Vagina (tissue), 2 donors: ENCODE measurements at regions not wholly inside any gene's neighbourhood (a gene's known extent, or its start where the extent isn't known, plus 50 kb on each side); places are given as distances from the start of the nearest gene placed in this dataset.

Source experiments
- DNase-seq, 2 donors: peaks; one replicate each; pipeline ENCODE4 v3.0.0-alpha.2; 2017; ENCODE audit errors: extremely low spot score in 2 of 2
- H3K27ac ChIP-seq: fragments of 200-600 bp; sonication (generic); one replicate; pipeline ENCODE4 v1.5.1; 2019
- H3K27me3 ChIP-seq: fragments of 200-600 bp; sonication (generic); one replicate; pipeline ENCODE4 v1.5.1; 2019
- H3K36me3 ChIP-seq, 2 donors: fragments of 200-600 bp; sonication (generic); one replicate each; pipeline ENCODE4 v1.5.1; 2017 to 2019
- H3K4me1 ChIP-seq: fragments of 200-600 bp; sonication (generic); one replicate; pipeline ENCODE4 v1.5.1; 2019
- H3K4me3 ChIP-seq, 2 donors: fragments of 200-600 bp; sonication (generic); 1 replicate in 1 of 2; 2 replicates in 1 of 2; pipeline ENCODE4 v1.5.1; 2016 to 2019
- H3K9me3 ChIP-seq: fragments of 200-600 bp; sonication (generic); one replicate; pipeline ENCODE4 v1.5.1; 2019
- CTCF ChIP-seq, 3 experiments: fragments of 450-650 bp in 2 of 3; fragments of 200-600 bp in 1 of 3; sonication (generic) in 1 of 3; IDR thresholded peaks; one replicate each; pipeline ENCODE4 v1.5.1; 2017 to 2019; ENCODE audit warnings: antibody characterized with exemption in 3 of 3, mild to moderate bottlenecking in 2 of 3, moderate library complexity in 2 of 3
- POLR2A ChIP-seq, 2 donors: fragments of 450-650 bp; IDR thresholded peaks; one replicate each; pipeline ENCODE4 v1.6.1; 2017; ENCODE audit warnings: antibody characterized with exemption in 2 of 2, mild to moderate bottlenecking in 2 of 2, moderate library complexity in 2 of 2
- POLR2AphosphoS5 ChIP-seq, 2 donors: sonication (generic); formaldehyde crosslinking; IDR thresholded peaks; one replicate each; pipeline ENCODE4 v1.9.0; 2017; ENCODE audit warnings: antibody characterized with exemption in 2 of 2, mild to moderate bottlenecking in 2 of 2, low read depth in 1 of 2; ENCODE audit not compliant: insufficient read depth in 1 of 2
- intact Hi-C: fragments of 100-400 bp; cut with DNase I; formaldehyde crosslinking; loops from one replicate; pipeline ENCODE4 v1.15.1; 2023

- intact Hi-C loops = no loop called here
- H3K27ac ChIP-seq = no peak overlapping the region
- TF ChIP-seq POLR2AphosphoS5 (IDR thresholded peaks at IDR 0.05; ENCODE audit: insufficient read depth in 1 of 2, low read depth in 1 of 2) (no peak), CTCF (IDR thresholded peaks at IDR 0.05) (no peak), POLR2A (IDR thresholded peaks at IDR 0.05) (no peak)
These were observed 59.5 kb upstream of the SLITRK1 start for GRCh38 chr13:83941701-83942335.

GRCh38 chr13:83940742-83941141 is 58.5 kb upstream of the SLITRK1 start:
- no peaks in the 10 kb centered on the region for H3K36me3 ChIP-seq
- no peaks in the 10 kb centered on the region for H3K27me3 ChIP-seq
- H3K9me3 ChIP-seq = no peaks in the 10 kb centered on the region
- H3K4me1 ChIP-seq = no peaks in the 10 kb centered on the region
- H3K4me3 ChIP-seq = no peak overlapping the region
- TF ChIP-seq CTCF (IDR thresholded peaks at IDR 0.05) = no peak
- TF ChIP-seq POLR2AphosphoS5 (IDR thresholded peaks at IDR 0.05; ENCODE audit: insufficient read depth in 1 of 2, low read depth in 1 of 2) = no peak
- TF ChIP-seq POLR2A (IDR thresholded peaks at IDR 0.05) = no peak
- DNase-seq = no peak
- no peak overlapping the region for H3K27ac ChIP-seq
- intact Hi-C loops = no loop called here

More at GRCh38 chr13:83941701-83942335, 59.5 kb upstream of the SLITRK1 start:
- Histone ChIP-seq H3K27me3 (no peaks in the 10 kb centered on the region), H3K36me3 (no peaks in the 10 kb centered on the region), H3K4me1 (no peaks in the 10 kb centered on the region), H3K9me3 (no peaks in the 10 kb centered on the region), H3K4me3 (no peak overlapping the region)
- no peak for DNase-seq

- no peak for DNase-seq
- Histone ChIP-seq H3K4me1 (no peaks in the 10 kb centered on the region), H3K27me3 (no peaks in the 10 kb centered on the region), H3K4me3 (no peak overlapping the region), H3K36me3 (no peaks in the 10 kb centered on the region), H3K27ac (no peak overlapping the region), H3K9me3 (no peaks in the 10 kb centered on the region)
- intact Hi-C loops = no loop called here
- TF ChIP-seq CTCF (IDR thresholded peaks at IDR 0.05) (no peak), POLR2AphosphoS5 (IDR thresholded peaks at IDR 0.05; ENCODE audit: insufficient read depth in 1 of 2, low read depth in 1 of 2) (no peak), POLR2A (IDR thresholded peaks at IDR 0.05) (no peak)
These were observed 55.3 kb upstream of the SLITRK1 start for GRCh38 chr13:83937579-83937978.

- no peak for TF ChIP-seq POLR2A (IDR thresholded peaks at IDR 0.05)
- TF ChIP-seq CTCF (IDR thresholded peaks at IDR 0.05) = no peak
- no peak for TF ChIP-seq POLR2AphosphoS5 (IDR thresholded peaks at IDR 0.05; ENCODE audit: insufficient read depth in 1 of 2, low read depth in 1 of 2)
- intact Hi-C loops = no loop called here
- no peaks in the 10 kb centered on the region for H3K36me3 ChIP-seq
- H3K4me3 ChIP-seq = no peak overlapping the region
- H3K27me3 ChIP-seq = no peaks in the 10 kb centered on the region
- H3K9me3 ChIP-seq = no peaks in the 10 kb centered on the region
- no peaks in the 10 kb centered on the region for H3K4me1 ChIP-seq
- H3K27ac ChIP-seq = no peak overlapping the region
- no peak for DNase-seq
These were observed 53.3 kb upstream of the SLITRK1 start for GRCh38 chr13:83935566-83935965.
